ENCODE measurements at regions not wholly inside any gene's neighbourhood (a gene's known extent, or its start where the extent isn't known, plus 50 kb on each side); places are given as distances from the start of the nearest gene placed in this dataset.

DNA sequence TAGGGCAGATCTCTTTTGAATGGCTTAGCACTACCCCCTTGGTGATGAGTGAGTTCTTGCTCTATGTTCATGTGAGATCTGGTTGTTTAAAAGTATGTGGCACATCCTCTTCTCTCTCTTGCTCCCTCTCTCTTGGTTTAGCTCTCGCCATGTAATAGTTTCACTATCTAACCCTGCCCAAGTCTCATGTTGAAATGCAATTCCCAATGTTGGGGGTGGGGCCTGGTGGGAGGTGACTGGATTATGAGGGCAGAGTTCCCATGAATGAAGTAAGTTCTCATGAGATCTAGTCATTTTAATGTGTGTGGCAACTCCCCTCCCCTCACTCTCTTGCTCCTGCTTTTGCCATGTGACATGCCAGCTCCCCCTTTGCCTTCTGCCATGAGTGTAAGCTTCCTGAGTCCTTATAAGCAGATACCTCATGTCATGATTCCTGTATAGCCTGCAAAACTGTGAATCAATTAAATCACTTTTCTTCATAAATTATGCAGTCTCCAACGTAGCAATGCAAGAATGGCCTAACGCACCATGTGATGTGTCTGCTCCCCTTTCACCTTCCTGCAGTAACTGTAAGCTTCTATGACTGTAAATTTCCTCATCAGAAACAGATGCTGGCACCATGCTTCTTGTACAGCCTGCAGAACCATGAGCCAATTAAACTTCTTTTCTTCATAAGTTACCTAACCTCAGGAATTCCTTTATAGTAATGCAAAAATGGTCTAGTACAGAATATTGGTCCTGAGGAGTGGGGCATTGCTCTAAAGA lies 74.8 kb upstream of the KCNH8 start:
- Histone ChIP-seq H3K27me3 (no peaks in the 10 kb centered on the region), H3K36me3 (no peaks in the 10 kb centered on the region), H3K4me3 (no peak overlapping the region), H3K9me3 (no peaks in the 10 kb centered on the region), H3K27ac (no peak overlapping the region), H3K4me1 (no peaks in the 10 kb centered on the region)
- DNase-seq (no peak), ATAC-seq (no peak)
- intact Hi-C loops (cut with DNase I) = no loop called here
- TF ChIP-seq, protein P1, sequence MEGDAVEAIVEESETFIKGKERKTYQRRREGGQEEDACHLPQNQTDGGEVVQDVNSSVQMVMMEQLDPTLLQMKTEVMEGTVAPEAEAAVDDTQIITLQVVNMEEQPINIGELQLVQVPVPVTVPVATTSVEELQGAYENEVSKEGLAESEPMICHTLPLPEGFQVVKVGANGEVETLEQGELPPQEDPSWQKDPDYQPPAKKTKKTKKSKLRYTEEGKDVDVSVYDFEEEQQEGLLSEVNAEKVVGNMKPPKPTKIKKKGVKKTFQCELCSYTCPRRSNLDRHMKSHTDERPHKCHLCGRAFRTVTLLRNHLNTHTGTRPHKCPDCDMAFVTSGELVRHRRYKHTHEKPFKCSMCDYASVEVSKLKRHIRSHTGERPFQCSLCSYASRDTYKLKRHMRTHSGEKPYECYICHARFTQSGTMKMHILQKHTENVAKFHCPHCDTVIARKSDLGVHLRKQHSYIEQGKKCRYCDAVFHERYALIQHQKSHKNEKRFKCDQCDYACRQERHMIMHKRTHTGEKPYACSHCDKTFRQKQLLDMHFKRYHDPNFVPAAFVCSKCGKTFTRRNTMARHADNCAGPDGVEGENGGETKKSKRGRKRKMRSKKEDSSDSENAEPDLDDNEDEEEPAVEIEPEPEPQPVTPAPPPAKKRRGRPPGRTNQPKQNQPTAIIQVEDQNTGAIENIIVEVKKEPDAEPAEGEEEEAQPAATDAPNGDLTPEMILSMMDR (IDR thresholded peaks at IDR 0.05) = no peak
- no peak for TF ChIP-seq POLR2A (IDR thresholded peaks at IDR 0.05)
- WGBS (ENCODE audit: insufficient coverage, low coverage, low lambda C conversion rate, missing lambda C conversion rate) = 17% methylated on average over 3 of the region's 3 CpGs

DNA sequence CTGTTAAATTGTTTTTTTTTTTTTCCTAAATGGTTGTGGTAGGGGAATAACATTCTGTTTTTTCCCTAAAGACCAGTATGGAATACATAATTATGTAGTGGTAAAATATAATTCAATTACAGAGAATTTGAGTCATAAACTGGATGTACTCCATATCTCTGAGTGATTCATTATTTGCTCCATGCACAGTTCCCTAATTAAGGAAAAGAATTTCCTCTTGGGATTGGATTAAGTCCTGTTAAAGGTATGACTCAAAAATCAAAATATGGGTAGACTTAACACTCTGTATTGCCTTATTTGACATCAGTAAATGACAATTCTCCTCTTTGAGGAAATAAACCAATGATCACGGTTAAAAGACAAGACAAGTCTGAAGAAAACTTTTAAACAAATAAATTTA lies 78.0 kb upstream of the KCNH8 start:
- Histone ChIP-seq H3K27ac (no peak overlapping the region), H3K4me3 (no peak overlapping the region), H3K4me1 (no peaks in the 10 kb centered on the region), H3K36me3 (no peaks in the 10 kb centered on the region), H3K9me3 (no peaks in the 10 kb centered on the region), H3K27me3 (no peaks in the 10 kb centered on the region)
- intact Hi-C loops (cut with DNase I) = no loop called here
- 69% methylated on average over 1 of the region's 1 CpG for WGBS (ENCODE audit: insufficient coverage, low coverage, low lambda C conversion rate, missing lambda C conversion rate)
- no peak for ATAC-seq
- no peak for DNase-seq
- TF ChIP-seq POLR2A (IDR thresholded peaks at IDR 0.05) = no peak
- TF ChIP-seq, protein P1 (IDR thresholded peaks at IDR 0.05) = no peak

DNA sequence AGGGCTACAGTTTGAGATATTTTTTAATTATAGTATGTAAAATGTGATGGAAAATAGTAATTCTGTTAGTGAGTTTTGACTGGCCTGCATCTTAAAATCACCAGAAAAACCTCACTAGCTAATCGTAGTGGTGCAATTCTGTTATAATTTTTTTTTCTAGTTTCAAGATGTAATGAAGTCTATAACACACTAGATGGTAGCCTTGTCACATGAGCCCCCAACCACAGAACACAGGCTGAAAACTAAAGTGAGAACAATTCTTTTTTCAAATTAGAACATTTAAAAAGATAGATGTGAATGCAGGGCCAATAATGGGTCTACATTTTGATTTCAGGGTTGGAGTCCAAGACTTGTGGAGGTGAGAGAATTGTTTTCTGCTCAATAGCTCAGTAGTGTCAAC lies 83.3 kb upstream of the KCNH8 start:
- TF ChIP-seq, protein P1 (IDR thresholded peaks at IDR 0.05) = peak in 1 of 4 donors; percentile 20
- no peak for TF ChIP-seq POLR2A (IDR thresholded peaks at IDR 0.05)
- 45% methylated on average over 1 of the region's 1 CpG for WGBS (ENCODE audit: insufficient coverage, low coverage, low lambda C conversion rate, missing lambda C conversion rate)
- H3K27ac ChIP-seq = no peak overlapping the region
- H3K27me3 ChIP-seq = no peaks in the 10 kb centered on the region
- ATAC-seq = no peak
- no peak for DNase-seq
- no peak overlapping the region for H3K4me3 ChIP-seq
- H3K36me3 ChIP-seq = no peaks in the 10 kb centered on the region
- intact Hi-C loops (cut with DNase I) = no loop called here
- H3K4me1 ChIP-seq = no peaks in the 10 kb centered on the region
- H3K9me3 ChIP-seq = no peaks in the 10 kb centered on the region

DNA sequence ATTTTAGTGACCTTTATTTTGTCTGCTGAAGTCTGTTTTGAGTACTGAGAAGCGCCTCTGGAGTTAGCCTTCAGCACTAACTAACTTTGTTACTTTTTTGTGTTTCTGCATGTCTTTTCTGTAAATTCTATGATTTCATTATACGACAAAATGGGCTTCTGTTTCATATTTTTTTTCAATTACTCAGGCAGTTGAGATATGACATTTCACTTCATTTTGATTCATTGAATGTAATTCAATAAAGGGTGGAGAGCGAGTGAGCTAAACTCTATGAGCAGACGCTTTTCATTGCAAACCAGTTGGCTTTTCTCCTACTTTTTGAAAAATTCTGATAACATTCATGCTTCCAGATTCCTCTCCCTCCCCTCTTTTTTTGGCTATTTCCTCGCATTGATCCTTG lies 84.4 kb upstream of the KCNH8 start:
- TF ChIP-seq, protein P1 (IDR thresholded peaks at IDR 0.05) = no peak
- no peak for TF ChIP-seq POLR2A (IDR thresholded peaks at IDR 0.05)
- intact Hi-C loops (cut with DNase I) = no loop called here
- Histone ChIP-seq H3K9me3 (no peaks in the 10 kb centered on the region), H3K4me3 (no peak overlapping the region), H3K36me3 (no peaks in the 10 kb centered on the region), H3K27me3 (no peaks in the 10 kb centered on the region), H3K4me1 (no peaks in the 10 kb centered on the region), H3K27ac (no peak overlapping the region)
- no peak for DNase-seq
- 40% methylated on average over 5 of the region's 5 CpGs for WGBS (ENCODE audit: insufficient coverage, low coverage, low lambda C conversion rate, missing lambda C conversion rate)
- ATAC-seq = no peak

Data from right lobe of liver (tissue), 6 donors.